Parathyroid adenoma (tissue), 2 donors: ENCODE measurements at regions not wholly inside any gene's neighbourhood (a gene's known extent, or its start where the extent isn't known, plus 50 kb on each side); places are given as distances from the start of the nearest gene placed in this dataset.
"Not testable (repeated sequence)": the region's sequence is repeated elsewhere in the genome, so short reads cannot be mapped to it uniquely, and the experiment has no call there.

Source experiments
- H2AFZ ChIP-seq: fragments of 300-600 bp; sonication (generic); one replicate; pipeline ENCODE4 v1.7.0; 2017; ENCODE audit warnings: antibody characterized with exemption, mild to moderate bottlenecking
- H3K27ac ChIP-seq: fragments of 300-600 bp; sonication (generic); one replicate; pipeline ENCODE4 v1.7.0; 2017
- H3K27me3 ChIP-seq: fragments of 300-600 bp; sonication (generic); one replicate; pipeline ENCODE4 v1.7.0; 2017; ENCODE audit warnings: low read length; ENCODE audit not compliant: control insufficient read depth, insufficient read depth
- H3K36me3 ChIP-seq: fragments of 300-600 bp; sonication (generic); one replicate; pipeline ENCODE4 v1.7.0; 2017; ENCODE audit warnings: low read length; ENCODE audit not compliant: control insufficient read depth, insufficient read depth
- H3K4me1 ChIP-seq: fragments of 300-600 bp; sonication (generic); one replicate; pipeline ENCODE4 v1.7.0; 2017; ENCODE audit warnings: control low read depth
- H3K4me2 ChIP-seq: fragments of 300-600 bp; sonication (generic); one replicate; pipeline ENCODE4 v1.7.0; 2017; ENCODE audit warnings: low read length
- H3K4me3 ChIP-seq: fragments of 300-600 bp; sonication (generic); one replicate; pipeline ENCODE4 v1.7.0; 2017; ENCODE audit warnings: low read depth, low read length
- H3K79me2 ChIP-seq: fragments of 300-600 bp; sonication (generic); one replicate; pipeline ENCODE4 v1.7.0; 2017; ENCODE audit warnings: control low read depth
- H3K9ac ChIP-seq: fragments of 300-600 bp; sonication (generic); one replicate; pipeline ENCODE4 v1.7.0; 2017; ENCODE audit warnings: mild to moderate bottlenecking
- H3K9me3 ChIP-seq: fragments of 300-600 bp; sonication (generic); one replicate; pipeline ENCODE4 v1.7.0; 2017; ENCODE audit warnings: low read length; ENCODE audit not compliant: control insufficient read depth
- TF ChIP-seq, protein P1 (sequence below): fragments of 300-600 bp; sonication (generic); IDR thresholded peaks from one replicate; pipeline ENCODE4 v1.7.0; 2017; ENCODE audit warnings: antibody characterized with exemption, mild to moderate bottlenecking
- donor health status: primary hyperparathyroidism.

DNA sequence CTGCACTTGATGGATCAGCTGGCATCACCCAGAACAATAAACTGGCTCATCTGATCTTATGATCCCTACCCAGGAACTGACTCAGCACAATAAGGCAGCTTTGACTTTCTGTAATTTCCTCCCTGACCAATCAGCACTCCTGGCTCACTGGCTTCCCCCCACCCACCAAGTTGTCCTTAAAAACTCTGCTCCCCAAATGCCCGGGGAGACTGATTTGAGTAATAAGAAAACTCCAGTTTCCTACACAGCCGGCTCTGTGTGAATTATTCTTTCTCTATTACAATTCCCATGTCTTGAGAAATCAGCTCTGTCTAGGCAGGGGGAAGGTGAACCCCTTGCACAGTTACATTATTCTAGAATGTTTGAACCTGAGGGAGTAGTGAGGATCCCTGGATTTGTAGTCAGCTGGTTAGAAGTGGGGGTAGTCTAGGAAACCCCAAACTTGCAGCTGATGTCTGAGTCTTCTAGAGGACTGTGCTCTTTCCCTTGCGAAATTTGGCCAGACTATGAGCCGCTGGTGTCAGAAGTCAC is 111.7 kb upstream of the NEK6 start:
- Histone ChIP-seq H3K4me1 (no peaks in the 10 kb centered on the region), H3K4me2 (no peak overlapping the region)
- TF ChIP-seq, protein P1, sequence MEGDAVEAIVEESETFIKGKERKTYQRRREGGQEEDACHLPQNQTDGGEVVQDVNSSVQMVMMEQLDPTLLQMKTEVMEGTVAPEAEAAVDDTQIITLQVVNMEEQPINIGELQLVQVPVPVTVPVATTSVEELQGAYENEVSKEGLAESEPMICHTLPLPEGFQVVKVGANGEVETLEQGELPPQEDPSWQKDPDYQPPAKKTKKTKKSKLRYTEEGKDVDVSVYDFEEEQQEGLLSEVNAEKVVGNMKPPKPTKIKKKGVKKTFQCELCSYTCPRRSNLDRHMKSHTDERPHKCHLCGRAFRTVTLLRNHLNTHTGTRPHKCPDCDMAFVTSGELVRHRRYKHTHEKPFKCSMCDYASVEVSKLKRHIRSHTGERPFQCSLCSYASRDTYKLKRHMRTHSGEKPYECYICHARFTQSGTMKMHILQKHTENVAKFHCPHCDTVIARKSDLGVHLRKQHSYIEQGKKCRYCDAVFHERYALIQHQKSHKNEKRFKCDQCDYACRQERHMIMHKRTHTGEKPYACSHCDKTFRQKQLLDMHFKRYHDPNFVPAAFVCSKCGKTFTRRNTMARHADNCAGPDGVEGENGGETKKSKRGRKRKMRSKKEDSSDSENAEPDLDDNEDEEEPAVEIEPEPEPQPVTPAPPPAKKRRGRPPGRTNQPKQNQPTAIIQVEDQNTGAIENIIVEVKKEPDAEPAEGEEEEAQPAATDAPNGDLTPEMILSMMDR, result no peak

DNA sequence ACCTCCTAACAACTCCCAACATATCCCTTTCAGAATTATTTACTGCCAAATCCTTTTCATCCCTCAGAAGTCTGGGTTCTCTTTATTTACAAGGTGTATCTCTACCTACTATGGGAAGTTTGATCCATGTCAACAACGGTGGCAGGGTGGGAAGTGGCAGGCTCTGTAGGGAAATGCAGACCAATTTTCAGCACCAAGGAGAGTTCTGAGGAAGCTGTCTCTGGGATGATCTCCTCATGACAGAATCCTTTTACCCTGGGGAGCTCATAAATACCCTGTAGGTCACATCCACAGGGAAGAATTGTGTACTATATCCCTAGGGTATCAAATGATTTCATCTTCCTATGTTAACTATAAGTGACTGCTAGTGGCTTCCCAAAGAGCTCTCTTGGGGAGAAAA is 107.8 kb upstream of the NEK6 start:
- Histone ChIP-seq H3K36me3 (no peaks in the 10 kb centered on the region), H3K79me2 (no peaks in the 10 kb centered on the region), H3K9ac (no peak overlapping the region), H3K27me3 (no peaks in the 10 kb centered on the region), H3K4me1 (no peaks in the 10 kb centered on the region), H3K4me3 (no peak overlapping the region), H3K9me3 (no peaks in the 10 kb centered on the region), H2AFZ (no peak overlapping the region), H3K4me2 (no peak overlapping the region), H3K27ac (no peak overlapping the region)
- TF ChIP-seq, protein P1, result no peak

More for the DNA sequence above, 111.7 kb upstream of the NEK6 start:
- H3K36me3 ChIP-seq, result no peaks in the 10 kb centered on the region
- no peaks in the 10 kb centered on the region for H3K79me2 ChIP-seq
- no peak overlapping the region for H3K4me3 ChIP-seq
- no peaks in the 10 kb centered on the region for H3K27me3 ChIP-seq
- H3K9me3 ChIP-seq, result no peaks in the 10 kb centered on the region
- no peak overlapping the region for H2AFZ ChIP-seq
- no peak overlapping the region for H3K27ac ChIP-seq
- no peak overlapping the region for H3K9ac ChIP-seq

DNA sequence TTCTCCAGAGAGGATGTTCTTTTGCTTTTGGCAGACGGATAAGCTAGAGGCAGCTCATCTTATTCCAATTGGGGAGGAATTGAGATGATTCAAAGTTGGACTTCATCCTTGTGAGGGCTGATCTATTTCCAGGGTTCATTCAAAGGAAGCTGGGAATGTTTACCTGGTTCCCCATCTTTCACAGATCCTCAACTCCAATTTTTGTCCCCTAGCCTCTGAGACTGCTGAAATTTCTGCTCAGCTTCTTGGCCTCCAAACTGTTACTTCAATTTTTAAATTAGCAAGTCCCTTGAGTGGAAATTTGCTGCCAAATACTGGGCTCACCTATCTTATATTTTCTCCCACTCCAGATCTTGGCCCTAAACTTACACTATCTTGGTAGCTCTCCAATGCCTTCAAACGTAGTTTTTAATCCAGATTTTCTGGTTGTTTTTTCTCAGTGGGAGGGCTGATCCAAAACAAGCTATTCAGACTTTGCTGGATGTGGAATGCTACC is 93.9 kb upstream of the NEK6 start:
- TF ChIP-seq, protein P1, result no peak
- Histone ChIP-seq H3K9me3 (no peaks in the 10 kb centered on the region), H3K4me3 (no peak overlapping the region), H3K27me3 (no peaks in the 10 kb centered on the region), H3K36me3 (no peaks in the 10 kb centered on the region), H3K9ac (no peak overlapping the region), H2AFZ (no peak overlapping the region), H3K4me2 (no peak overlapping the region), H3K79me2 (no peaks in the 10 kb centered on the region), H3K4me1 (no peaks in the 10 kb centered on the region), H3K27ac (no peak overlapping the region)

- H3K9me3 ChIP-seq, result no peaks in the 10 kb centered on the region
- TF ChIP-seq, protein P1, result no peak
- H3K4me1 ChIP-seq, result no peaks in the 10 kb centered on the region
- no peak overlapping the region for H3K4me2 ChIP-seq
- H3K79me2 ChIP-seq, result no peaks in the 10 kb centered on the region
- no peaks in the 10 kb centered on the region for H3K36me3 ChIP-seq
- H2AFZ ChIP-seq, result no peak overlapping the region
- no peak overlapping the region for H3K9ac ChIP-seq
- H3K4me3 ChIP-seq, result no peak overlapping the region
- no peaks in the 10 kb centered on the region for H3K27me3 ChIP-seq
- H3K27ac ChIP-seq, result no peak overlapping the region
Measured at GRCh38 chr9:124164811-124165210, 92.9 kb upstream of the NEK6 start.

- no peak overlapping the region for H3K4me3 ChIP-seq
- H3K27ac ChIP-seq, result no peak overlapping the region
- no peaks in the 10 kb centered on the region for H3K4me1 ChIP-seq
- no peaks in the 10 kb centered on the region for H3K36me3 ChIP-seq
- TF ChIP-seq, protein P1, result no peak
- H3K4me2 ChIP-seq, result no peak overlapping the region
- H3K79me2 ChIP-seq, result no peaks in the 10 kb centered on the region
- no peaks in the 10 kb centered on the region for H3K9me3 ChIP-seq
- no peak overlapping the region for H3K9ac ChIP-seq
- H2AFZ ChIP-seq, result no peak overlapping the region
- H3K27me3 ChIP-seq, result no peaks in the 10 kb centered on the region
Measured at GRCh38 chr9:124174433-124174832, 83.3 kb upstream of the NEK6 start.

DNA sequence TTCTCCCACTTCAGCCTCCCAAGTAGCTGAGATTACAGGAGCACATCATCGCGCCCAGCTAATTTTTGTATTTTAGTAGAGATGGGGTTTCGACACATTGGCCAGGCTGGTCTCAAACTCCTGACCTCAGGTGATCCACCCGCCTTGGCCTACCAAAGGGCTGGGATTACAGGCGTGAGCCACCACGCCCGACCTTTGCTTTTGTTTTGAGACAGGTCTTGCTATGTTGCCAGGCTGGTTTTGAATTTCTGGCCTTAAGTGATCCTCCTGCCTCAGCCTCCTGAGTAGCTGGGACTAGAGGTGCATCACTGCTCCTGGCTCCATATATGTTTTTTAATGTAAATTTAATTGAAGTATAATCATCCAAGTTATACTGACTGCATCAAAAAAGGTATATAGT is 80.2 kb upstream of the NEK6 start:
- H3K4me3 ChIP-seq, H3K79me2 ChIP-seq, H3K9me3 ChIP-seq, H3K36me3 ChIP-seq, H3K4me2 ChIP-seq, H3K27ac ChIP-seq, H3K27me3 ChIP-seq, H3K9ac ChIP-seq, H3K4me1 ChIP-seq, H2AFZ ChIP-seq: not testable (repeated sequence)
